CD4-positive, alpha-beta T cell treated with Interleukin-4 for 4 hours (primary cell): ENCODE measurements at regions not wholly inside any gene's neighbourhood (a gene's known extent, or its start where the extent isn't known, plus 50 kb on each side); places are given as distances from the start of the nearest gene placed in this dataset.
"Not testable (repeated sequence)": the region's sequence is repeated elsewhere in the genome, so short reads cannot be mapped to it uniquely, and the experiment has no call there.

Source experiments
- DNase-seq: peaks from one replicate; pipeline ENCODE4 v3.0.0-alpha.2; 2020

- DNase-seq: no peak
Observed at GRCh38 chr11:10996678-10997077, 138.8 kb upstream of the ZBED5 start.

- no peak for DNase-seq
Observed at GRCh38 chr11:10993640-10994039, 135.8 kb upstream of the ZBED5 start.

- no peak for DNase-seq
Observed at GRCh38 chr11:10993186-10993585, 135.3 kb upstream of the ZBED5 start.

- no peak for DNase-seq
Observed at GRCh38 chr11:10991393-10991792, 133.5 kb upstream of the ZBED5 start.

GRCh38 chr11:10990637-10991193 is 132.9 kb upstream of the ZBED5 start:
- DNase-seq: no peak

- DNase-seq: no peak
Observed at GRCh38 chr11:10990160-10990559, 132.3 kb upstream of the ZBED5 start.

GRCh38 chr11:10986006-10986405 is 128.2 kb upstream of the ZBED5 start:
- DNase-seq: no peak

- DNase-seq: no peak
Observed at GRCh38 chr11:10984742-10985141, 126.9 kb upstream of the ZBED5 start.

- DNase-seq: no peak
Observed at GRCh38 chr11:10984250-10984649, 126.4 kb upstream of the ZBED5 start.

GRCh38 chr11:10982704-10983510 is 125.1 kb upstream of the ZBED5 start:
- no peak for DNase-seq

GRCh38 chr11:10979529-10979928 is 121.7 kb upstream of the ZBED5 start:
- peak; percentile 8 for DNase-seq

GRCh38 chr11:10978198-10978597 is 120.3 kb upstream of the ZBED5 start:
- DNase-seq: no peak

GRCh38 chr11:10975287-10975721 is 117.5 kb upstream of the ZBED5 start:
- no peak for DNase-seq

- no peak for DNase-seq
Observed at GRCh38 chr11:10973416-10973815, 115.6 kb upstream of the ZBED5 start.

- no peak for DNase-seq
Observed at GRCh38 chr11:10970926-10971325, 113.1 kb upstream of the ZBED5 start.

GRCh38 chr11:10969387-10969786 is 111.5 kb upstream of the ZBED5 start:
- DNase-seq: no peak

- DNase-seq: not testable (repeated sequence)
Observed at GRCh38 chr11:10956884-10957283, 99.0 kb upstream of the ZBED5 start.

GRCh38 chr11:10955616-10956015 is 97.8 kb upstream of the ZBED5 start:
- no peak for DNase-seq

GRCh38 chr11:10954184-10954583 is 96.3 kb upstream of the ZBED5 start:
- no peak for DNase-seq

- DNase-seq: no peak
Observed at GRCh38 chr11:10952872-10953271, 95.0 kb upstream of the ZBED5 start.

- DNase-seq: not testable (repeated sequence)
Observed at GRCh38 chr11:10947935-10948334, 90.1 kb upstream of the ZBED5 start.

GRCh38 chr11:10946072-10946471 is 88.2 kb upstream of the ZBED5 start:
- DNase-seq: no peak

- no peak for DNase-seq
Observed at GRCh38 chr11:10945196-10945595, 87.3 kb upstream of the ZBED5 start.

- no peak for DNase-seq
Observed at GRCh38 chr11:10943968-10944367, 86.1 kb upstream of the ZBED5 start.

GRCh38 chr11:10942620-10943019 is 84.8 kb upstream of the ZBED5 start:
- DNase-seq: no peak
